GM12878 (cell line): ENCODE measurements at regions not wholly inside any gene's neighbourhood (a gene's known extent, or its start where the extent isn't known, plus 50 kb on each side); places are given as distances from the start of the nearest gene placed in this dataset.

Source experiments
- DPF2 ChIP-seq: fragments of 450-650 bp; IDR thresholded peaks from 2 replicates; pipeline ENCODE4 v1.6.1; 2017; ENCODE audit warnings: mild to moderate bottlenecking
- EP300 ChIP-seq, 2 experiments: fragments of 150-350 bp in 1 of 2; IDR thresholded peaks; 2 replicates each; pipeline ENCODE4 v1.6.1; 2011 to 2012; ENCODE audit warnings: low read depth in 2 of 2, low read length in 2 of 2, borderline replicate concordance in 1 of 2, improper control_type of control experiment in 1 of 2, inconsistent platforms in 1 of 2; ENCODE audit not compliant: control insufficient read depth in 1 of 2
- RFX5 ChIP-seq: IDR thresholded peaks from 2 replicates; pipeline ENCODE4 v1.6.1; 2011; ENCODE audit warnings: low read depth, low read length, improper control_type of control experiment
- SMC3 ChIP-seq: IDR thresholded peaks from 2 replicates; pipeline ENCODE4 v1.6.1; 2011; ENCODE audit warnings: low read length, improper control_type of control experiment, borderline replicate concordance
- TF ChIP-seq, protein P1 (sequence below), 3 experiments: IDR thresholded peaks in 2 of 3; conservative IDR thresholded peaks in 1 of 3; 2 replicates each; pipeline ENCODE4 v1.5.1; 2011; ENCODE audit warnings: low read depth in 3 of 3, low read length in 3 of 3, mild to moderate bottlenecking in 3 of 3, control low read depth in 2 of 3, moderate library complexity in 2 of 3, inconsistent platforms in 1 of 3, mixed read lengths in 1 of 3; ENCODE audit not compliant: control insufficient read depth in 2 of 3, insufficient read depth in 1 of 3; ENCODE audit errors: extremely low read depth in 1 of 3

DNA sequence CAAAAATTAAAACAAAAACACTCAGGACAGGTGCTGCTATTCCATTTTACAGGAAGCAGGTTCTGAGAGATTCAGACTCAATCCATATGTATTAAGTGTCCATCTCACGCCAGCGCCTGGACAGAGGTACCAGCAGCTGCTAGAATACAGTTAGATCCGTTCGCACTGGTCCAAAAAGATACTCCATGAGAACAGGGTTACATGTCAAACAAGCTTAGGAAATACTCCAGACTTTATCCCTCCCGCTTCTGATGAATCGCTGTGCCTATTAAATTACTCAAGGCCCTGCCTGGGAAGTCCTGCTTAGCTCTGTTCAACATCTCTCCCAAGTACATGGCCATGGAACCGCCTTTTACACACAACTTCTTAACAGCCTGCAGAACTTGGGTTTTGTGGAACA is 50.2 kb upstream of the SLC35C1 start:
- TF ChIP-seq DPF2 = no peak
- no peak for TF ChIP-seq EP300 (IDR thresholded peaks at IDR 0.05; ENCODE audit: borderline replicate concordance in 1 of 2, control insufficient read depth in 1 of 2, low read depth in 2 of 2, low read length in 2 of 2)
- no peak for TF ChIP-seq RFX5
- TF ChIP-seq, protein P1, sequence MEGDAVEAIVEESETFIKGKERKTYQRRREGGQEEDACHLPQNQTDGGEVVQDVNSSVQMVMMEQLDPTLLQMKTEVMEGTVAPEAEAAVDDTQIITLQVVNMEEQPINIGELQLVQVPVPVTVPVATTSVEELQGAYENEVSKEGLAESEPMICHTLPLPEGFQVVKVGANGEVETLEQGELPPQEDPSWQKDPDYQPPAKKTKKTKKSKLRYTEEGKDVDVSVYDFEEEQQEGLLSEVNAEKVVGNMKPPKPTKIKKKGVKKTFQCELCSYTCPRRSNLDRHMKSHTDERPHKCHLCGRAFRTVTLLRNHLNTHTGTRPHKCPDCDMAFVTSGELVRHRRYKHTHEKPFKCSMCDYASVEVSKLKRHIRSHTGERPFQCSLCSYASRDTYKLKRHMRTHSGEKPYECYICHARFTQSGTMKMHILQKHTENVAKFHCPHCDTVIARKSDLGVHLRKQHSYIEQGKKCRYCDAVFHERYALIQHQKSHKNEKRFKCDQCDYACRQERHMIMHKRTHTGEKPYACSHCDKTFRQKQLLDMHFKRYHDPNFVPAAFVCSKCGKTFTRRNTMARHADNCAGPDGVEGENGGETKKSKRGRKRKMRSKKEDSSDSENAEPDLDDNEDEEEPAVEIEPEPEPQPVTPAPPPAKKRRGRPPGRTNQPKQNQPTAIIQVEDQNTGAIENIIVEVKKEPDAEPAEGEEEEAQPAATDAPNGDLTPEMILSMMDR (IDR thresholded peaks at IDR 0.05 in 2 of 3, conservative IDR thresholded peaks at IDR 0.05 in 1 of 3; ENCODE audit: control insufficient read depth in 2 of 3, extremely low read depth in 1 of 3, insufficient read depth in 1 of 3, low read depth in 3 of 3, low read length in 3 of 3) = no peak
- no peak for TF ChIP-seq SMC3
